Tibial nerve (tissue), 4 donors: ENCODE measurements at regions not wholly inside any gene's neighbourhood (a gene's known extent, or its start where the extent isn't known, plus 50 kb on each side); places are given as distances from the start of the nearest gene placed in this dataset.
A peak's percentile ranks its signal among the peaks of the same experiment; 100 is the strongest.

Experiments
- DNase-seq, 2 donors: peaks; one replicate each; pipeline ENCODE4 v3.0.0-alpha.2; 2019; ENCODE audit warnings: low spot score in 2 of 2
- H3K27ac ChIP-seq, 4 donors: fragments of 200-600 bp; sonication (generic) in 3 of 4; one replicate each; pipeline ENCODE4 v1.5.1; 2017 to 2019; ENCODE audit warnings: mild to moderate bottlenecking in 1 of 4
- H3K27me3 ChIP-seq, 2 donors: fragments of 200-600 bp; sonication (generic) in 1 of 2; one replicate each; pipeline versions ENCODE4 v1.5.1 to v1.6.0; 2017 to 2019
- H3K36me3 ChIP-seq, 3 donors: fragments of 200-600 bp; sonication (generic); one replicate each; pipeline ENCODE4 v1.5.1; 2018 to 2019
- H3K4me1 ChIP-seq, 4 donors: fragments of 200-600 bp; sonication (generic) in 3 of 4; one replicate each; pipeline ENCODE4 v1.5.1; 2017 to 2019
- H3K4me3 ChIP-seq, 4 donors: fragments of 200-600 bp; sonication (generic) in 3 of 4; one replicate each; pipeline ENCODE4 v1.5.1; 2017 to 2019; ENCODE audit warnings: mild to moderate bottlenecking in 1 of 4, moderate library complexity in 1 of 4
- H3K9me3 ChIP-seq, 4 donors: fragments of 200-600 bp; sonication (generic) in 3 of 4; one replicate each; pipeline ENCODE4 v1.5.1; 2017 to 2019
- EP300 ChIP-seq, 2 donors: sonication (generic); formaldehyde crosslinking; IDR thresholded peaks; one replicate each; pipeline ENCODE4 v1.6.1; 2017; ENCODE audit warnings: antibody characterized with exemption in 2 of 2, mild to moderate bottlenecking in 1 of 2
- POLR2A ChIP-seq, 2 donors: fragments of 450-650 bp; IDR thresholded peaks; one replicate each; pipeline ENCODE4 v1.6.1; 2017; ENCODE audit warnings: antibody characterized with exemption in 2 of 2, mild to moderate bottlenecking in 2 of 2, moderate library complexity in 2 of 2
- WGBS, 2 donors: methylation state at CpG; one replicate each; pipeline ENCODE4 v1.1.5; 2018; 5-methylcytosine and 5-hydroxymethylcytosine counted together
- TF ChIP-seq, protein P1 (sequence below), 5 experiments: fragments of 200-600 bp in 3 of 5; fragments of 450-650 bp in 2 of 5; sonication (generic) in 3 of 5; IDR thresholded peaks; one replicate each; pipeline ENCODE4 v1.5.1; 2016 to 2019; ENCODE audit warnings: antibody characterized with exemption in 5 of 5, mild to moderate bottlenecking in 3 of 5, moderate library complexity in 2 of 5

DNA sequence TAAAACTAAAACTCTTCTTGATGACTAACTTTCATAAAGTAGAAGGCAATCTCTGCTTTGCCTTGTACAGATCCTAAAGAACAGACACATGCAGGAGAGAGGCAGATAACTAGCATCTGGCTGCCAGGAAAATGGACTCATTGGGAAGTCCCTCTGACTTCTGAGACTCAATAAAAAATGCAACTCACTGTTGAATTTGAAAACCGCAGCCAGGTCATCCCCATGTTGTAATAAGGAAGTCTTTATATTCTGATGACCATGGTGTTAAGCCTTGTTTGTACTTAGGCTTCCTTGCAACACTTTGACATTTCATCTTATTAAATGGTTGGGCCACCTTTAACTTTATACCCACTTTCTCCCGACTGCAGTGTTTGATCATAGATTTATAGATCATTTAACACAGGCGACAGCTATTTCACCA lies 375.1 kb upstream of the KCNH7 start:
- Histone ChIP-seq H3K4me1 (no peaks in the 10 kb centered on the region), H3K9me3 (no peaks in the 10 kb centered on the region), H3K4me3 (no peak overlapping the region), H3K27ac (peak overlapping the region in 1 of 4 donors; percentile 23), H3K36me3 (no peaks in the 10 kb centered on the region), H3K27me3 (no peaks in the 10 kb centered on the region)
- TF ChIP-seq EP300 (IDR thresholded peaks at IDR 0.05): no peak
- TF ChIP-seq, protein P1, sequence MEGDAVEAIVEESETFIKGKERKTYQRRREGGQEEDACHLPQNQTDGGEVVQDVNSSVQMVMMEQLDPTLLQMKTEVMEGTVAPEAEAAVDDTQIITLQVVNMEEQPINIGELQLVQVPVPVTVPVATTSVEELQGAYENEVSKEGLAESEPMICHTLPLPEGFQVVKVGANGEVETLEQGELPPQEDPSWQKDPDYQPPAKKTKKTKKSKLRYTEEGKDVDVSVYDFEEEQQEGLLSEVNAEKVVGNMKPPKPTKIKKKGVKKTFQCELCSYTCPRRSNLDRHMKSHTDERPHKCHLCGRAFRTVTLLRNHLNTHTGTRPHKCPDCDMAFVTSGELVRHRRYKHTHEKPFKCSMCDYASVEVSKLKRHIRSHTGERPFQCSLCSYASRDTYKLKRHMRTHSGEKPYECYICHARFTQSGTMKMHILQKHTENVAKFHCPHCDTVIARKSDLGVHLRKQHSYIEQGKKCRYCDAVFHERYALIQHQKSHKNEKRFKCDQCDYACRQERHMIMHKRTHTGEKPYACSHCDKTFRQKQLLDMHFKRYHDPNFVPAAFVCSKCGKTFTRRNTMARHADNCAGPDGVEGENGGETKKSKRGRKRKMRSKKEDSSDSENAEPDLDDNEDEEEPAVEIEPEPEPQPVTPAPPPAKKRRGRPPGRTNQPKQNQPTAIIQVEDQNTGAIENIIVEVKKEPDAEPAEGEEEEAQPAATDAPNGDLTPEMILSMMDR (IDR thresholded peaks at IDR 0.05): no peak
- no peak for TF ChIP-seq POLR2A (IDR thresholded peaks at IDR 0.05)
- 48 to 54% methylated on average over 3 of the region's 3 CpGs for WGBS, 2 donors
- no peak for DNase-seq

DNA sequence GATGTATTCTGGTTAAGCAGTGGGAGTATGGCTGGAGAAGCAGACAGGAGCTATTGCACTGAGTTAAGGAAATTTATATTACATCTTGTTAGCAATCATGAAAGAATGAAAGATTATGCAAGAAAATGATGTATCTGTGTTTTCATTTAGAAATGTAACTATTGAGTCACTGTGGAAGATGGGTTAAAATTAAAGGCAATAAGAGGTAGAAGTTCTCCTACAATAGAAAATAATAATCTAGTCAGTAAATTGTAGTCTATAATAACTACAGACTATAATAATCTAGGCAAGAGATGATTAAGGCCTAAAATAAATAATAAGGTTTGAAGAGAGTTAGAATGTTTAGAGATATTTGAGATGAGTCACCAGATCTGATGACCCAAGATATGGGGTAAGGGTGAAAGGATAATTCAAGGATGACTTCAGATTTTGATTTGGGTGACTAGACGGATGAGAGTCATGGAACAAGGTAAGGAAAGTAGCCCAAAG lies 371.9 kb upstream of the KCNH7 start:
- H3K36me3 ChIP-seq: no peaks in the 10 kb centered on the region
- H3K9me3 ChIP-seq: no peaks in the 10 kb centered on the region
- no peak overlapping the region for H3K27ac ChIP-seq
- TF ChIP-seq EP300 (IDR thresholded peaks at IDR 0.05) (no peak), POLR2A (IDR thresholded peaks at IDR 0.05) (no peak)
- TF ChIP-seq, protein P1 (IDR thresholded peaks at IDR 0.05): no peak
- no peak for DNase-seq
- no peaks in the 10 kb centered on the region for H3K4me1 ChIP-seq
- no peaks in the 10 kb centered on the region for H3K27me3 ChIP-seq
- H3K4me3 ChIP-seq: no peak overlapping the region
- 81 to 84% methylated on average over 1 of the region's 1 CpG for WGBS, 2 donors

DNA sequence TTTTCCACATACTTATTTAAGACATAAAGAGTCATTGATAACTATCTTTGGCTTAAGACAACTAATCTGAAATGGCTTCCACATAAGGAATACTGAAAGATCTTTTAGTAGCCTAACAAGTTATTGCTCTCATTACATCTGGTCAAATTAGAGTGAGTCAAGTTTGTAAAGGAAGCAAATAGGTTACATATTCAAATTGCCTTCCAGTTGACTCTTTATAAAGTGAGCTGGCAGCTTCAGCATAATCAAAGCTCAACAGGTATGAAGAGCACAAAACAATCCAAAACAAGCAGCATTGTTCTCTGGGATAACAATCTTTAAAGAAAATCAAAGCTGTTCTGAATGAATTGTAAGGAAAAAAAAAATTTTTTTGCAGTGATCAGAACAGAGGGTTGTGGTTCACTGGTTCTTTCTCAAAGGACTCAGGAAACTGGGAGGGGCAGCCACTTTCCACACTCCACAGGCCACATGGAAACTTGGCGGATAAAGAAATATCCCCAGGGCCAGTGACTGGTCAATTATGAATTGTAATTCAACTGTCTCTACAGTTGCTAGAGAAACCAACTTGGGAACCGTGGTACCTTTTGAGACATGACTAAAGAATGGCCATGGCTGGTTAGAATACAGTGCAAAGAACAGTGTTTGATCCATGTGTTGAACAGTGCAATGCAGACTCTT lies 369.3 kb upstream of the KCNH7 start:
- TF ChIP-seq, protein P1 (IDR thresholded peaks at IDR 0.05): no peak
- TF ChIP-seq EP300 (IDR thresholded peaks at IDR 0.05) (no peak), POLR2A (IDR thresholded peaks at IDR 0.05) (no peak)
- H3K9me3 ChIP-seq: no peaks in the 10 kb centered on the region
- H3K4me1 ChIP-seq: no peaks in the 10 kb centered on the region
- H3K27ac ChIP-seq: no peak overlapping the region
- H3K27me3 ChIP-seq: no peaks in the 10 kb centered on the region
- DNase-seq: no peak
- H3K36me3 ChIP-seq: no peaks in the 10 kb centered on the region
- WGBS, 2 donors: 75 to 91% methylated on average over 2 of the region's 2 CpGs
- H3K4me3 ChIP-seq: no peak overlapping the region

DNA sequence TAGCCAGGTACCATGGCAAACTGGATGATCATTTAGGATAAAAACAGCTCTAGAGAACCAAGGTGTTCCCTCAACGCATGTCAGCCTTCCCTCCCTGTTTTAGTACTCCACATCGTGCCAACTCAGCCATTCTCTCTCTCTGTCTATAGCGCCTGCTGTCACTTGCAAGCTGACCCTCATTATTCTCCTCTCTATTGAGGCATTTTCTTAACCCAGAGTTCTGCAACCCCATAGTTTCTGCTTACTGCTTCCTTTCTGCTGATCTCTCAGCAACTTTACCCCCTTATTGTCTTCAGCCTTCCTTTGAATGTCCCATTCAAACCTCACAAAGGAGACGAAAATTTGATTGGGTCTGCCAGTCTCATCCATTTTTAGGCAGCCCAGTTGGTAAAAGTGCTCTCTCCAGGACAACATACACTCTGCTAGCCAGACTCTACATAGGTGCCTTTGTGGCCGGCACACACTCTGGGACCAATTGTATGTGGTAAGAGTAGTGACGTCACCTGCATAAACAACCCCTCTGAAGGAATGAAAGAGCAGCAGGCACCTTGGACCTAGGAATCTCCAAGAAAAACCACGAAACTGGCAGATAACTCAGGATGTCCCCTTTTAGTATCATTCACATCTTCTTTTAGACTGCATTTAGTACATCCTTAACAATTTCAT lies 367.2 kb upstream of the KCNH7 start:
- no peaks in the 10 kb centered on the region for H3K4me1 ChIP-seq
- no peak for DNase-seq
- H3K27ac ChIP-seq: no peak overlapping the region
- no peaks in the 10 kb centered on the region for H3K9me3 ChIP-seq
- no peak overlapping the region for H3K4me3 ChIP-seq
- no peaks in the 10 kb centered on the region for H3K36me3 ChIP-seq
- WGBS, 2 donors: 73 to 74% methylated on average over 7 of the region's 7 CpGs
- H3K27me3 ChIP-seq: no peaks in the 10 kb centered on the region
- TF ChIP-seq EP300 (IDR thresholded peaks at IDR 0.05): no peak
- no peak for TF ChIP-seq POLR2A (IDR thresholded peaks at IDR 0.05)
- TF ChIP-seq, protein P1 (IDR thresholded peaks at IDR 0.05): no peak

DNA sequence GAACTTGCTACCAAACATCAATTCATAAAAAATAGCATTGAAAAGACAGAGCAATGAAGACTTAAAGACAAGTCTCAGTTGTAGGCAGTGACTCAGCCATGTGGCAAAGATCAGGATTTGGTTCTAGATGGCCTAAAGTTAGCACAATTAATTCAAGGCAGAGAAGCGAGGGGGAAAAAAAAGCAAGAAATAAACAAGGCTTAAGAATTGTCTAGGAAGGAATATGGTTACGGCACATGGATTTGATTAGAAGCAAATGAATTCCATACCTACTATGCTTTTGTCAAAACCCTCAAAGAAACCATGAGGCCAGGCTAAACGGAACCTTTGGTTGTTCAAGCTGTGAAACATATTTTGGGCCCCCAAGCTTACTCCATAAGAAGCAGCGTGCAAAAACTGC lies 362.2 kb upstream of the KCNH7 start:
- H3K4me1 ChIP-seq: no peaks in the 10 kb centered on the region
- no peak overlapping the region for H3K4me3 ChIP-seq
- 82% methylated on average over 4 of the region's 4 CpGs for WGBS, 2 donors
- no peaks in the 10 kb centered on the region for H3K27me3 ChIP-seq
- DNase-seq: no peak
- H3K27ac ChIP-seq: no peak overlapping the region
- TF ChIP-seq EP300 (IDR thresholded peaks at IDR 0.05) (no peak), POLR2A (IDR thresholded peaks at IDR 0.05) (no peak)
- TF ChIP-seq, protein P1 (IDR thresholded peaks at IDR 0.05): no peak
- H3K36me3 ChIP-seq: no peaks in the 10 kb centered on the region
- H3K9me3 ChIP-seq: peaks cover 0 to 9% (median 0%) of the 10 kb centered on the region in 4 donors
